NB4 (cell line): ENCODE measurements at regions not wholly inside any gene's neighbourhood (a gene's known extent, or its start where the extent isn't known, plus 50 kb on each side); places are given as distances from the start of the nearest gene placed in this dataset.

Experiments used
- MYC ChIP-seq: IDR thresholded peaks from 2 replicates; pipeline ENCODE4 v1.6.1; 2011; ENCODE audit warnings: low read depth, low read length
- POLR2A ChIP-seq: IDR thresholded peaks from 2 replicates; pipeline ENCODE4 v1.6.1; 2011; ENCODE audit warnings: mild to moderate bottlenecking; ENCODE audit not compliant: insufficient read length; ENCODE audit errors: extremely low read depth
- TF ChIP-seq, protein P1 (sequence below): IDR thresholded peaks from one replicate; pipeline ENCODE4 v1.5.1; 2012; ENCODE audit warnings: low read depth, low read length
- TF ChIP-seq, protein P2 (sequence below): IDR thresholded peaks from 2 replicates; pipeline ENCODE4 v1.6.1; 2011; ENCODE audit warnings: low read depth, low read length

DNA sequence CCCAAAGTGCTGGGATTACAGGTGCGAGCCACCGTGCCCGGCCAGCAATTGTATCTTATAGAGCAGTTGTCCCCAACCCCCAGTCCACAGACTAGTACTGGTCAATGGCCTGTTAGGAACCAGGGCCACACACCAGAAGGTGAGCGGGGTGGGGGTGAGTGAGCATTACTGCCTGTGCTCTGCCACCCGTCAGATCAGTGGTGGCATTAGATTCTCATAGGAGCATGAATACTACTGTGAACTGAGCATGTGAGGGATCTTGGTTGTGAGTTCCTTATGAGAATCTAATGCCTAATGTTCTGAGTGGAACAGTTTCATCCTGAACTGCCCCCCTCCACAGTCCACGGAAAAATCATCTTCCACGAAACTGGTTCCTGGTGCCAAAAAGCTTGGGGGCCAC lies 328.0 kb upstream of the BOD1L1 start:
- TF ChIP-seq, protein P1, sequence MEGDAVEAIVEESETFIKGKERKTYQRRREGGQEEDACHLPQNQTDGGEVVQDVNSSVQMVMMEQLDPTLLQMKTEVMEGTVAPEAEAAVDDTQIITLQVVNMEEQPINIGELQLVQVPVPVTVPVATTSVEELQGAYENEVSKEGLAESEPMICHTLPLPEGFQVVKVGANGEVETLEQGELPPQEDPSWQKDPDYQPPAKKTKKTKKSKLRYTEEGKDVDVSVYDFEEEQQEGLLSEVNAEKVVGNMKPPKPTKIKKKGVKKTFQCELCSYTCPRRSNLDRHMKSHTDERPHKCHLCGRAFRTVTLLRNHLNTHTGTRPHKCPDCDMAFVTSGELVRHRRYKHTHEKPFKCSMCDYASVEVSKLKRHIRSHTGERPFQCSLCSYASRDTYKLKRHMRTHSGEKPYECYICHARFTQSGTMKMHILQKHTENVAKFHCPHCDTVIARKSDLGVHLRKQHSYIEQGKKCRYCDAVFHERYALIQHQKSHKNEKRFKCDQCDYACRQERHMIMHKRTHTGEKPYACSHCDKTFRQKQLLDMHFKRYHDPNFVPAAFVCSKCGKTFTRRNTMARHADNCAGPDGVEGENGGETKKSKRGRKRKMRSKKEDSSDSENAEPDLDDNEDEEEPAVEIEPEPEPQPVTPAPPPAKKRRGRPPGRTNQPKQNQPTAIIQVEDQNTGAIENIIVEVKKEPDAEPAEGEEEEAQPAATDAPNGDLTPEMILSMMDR = no peak
- TF ChIP-seq POLR2A (no peak), MYC (no peak)
- TF ChIP-seq, protein P2, sequence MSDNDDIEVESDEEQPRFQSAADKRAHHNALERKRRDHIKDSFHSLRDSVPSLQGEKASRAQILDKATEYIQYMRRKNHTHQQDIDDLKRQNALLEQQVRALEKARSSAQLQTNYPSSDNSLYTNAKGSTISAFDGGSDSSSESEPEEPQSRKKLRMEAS = no peak
